ENCODE measurements at regions not wholly inside any gene's neighbourhood (a gene's known extent, or its start where the extent isn't known, plus 50 kb on each side); places are given as distances from the start of the nearest gene placed in this dataset.

DNA sequence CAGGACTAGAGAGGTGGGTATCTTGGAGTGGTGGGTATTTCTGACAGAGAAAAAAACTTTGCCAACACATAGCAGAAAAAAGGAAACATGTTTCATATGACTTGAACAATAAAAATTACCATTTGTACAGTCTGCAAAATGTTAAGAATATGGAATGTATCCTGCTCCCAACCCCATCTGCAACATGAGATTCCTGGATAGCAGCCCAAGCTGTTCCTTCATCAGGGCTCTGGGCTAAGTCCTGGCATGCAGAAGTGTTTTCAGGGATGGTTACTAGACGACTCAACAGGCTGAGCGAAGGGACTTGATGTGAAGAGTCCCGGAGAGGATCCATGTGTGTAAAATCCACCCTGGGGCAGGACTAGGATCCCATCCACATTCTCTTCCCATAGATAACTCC is 121.0 kb upstream of the IRX3 start:
- TF ChIP-seq, protein P1, sequence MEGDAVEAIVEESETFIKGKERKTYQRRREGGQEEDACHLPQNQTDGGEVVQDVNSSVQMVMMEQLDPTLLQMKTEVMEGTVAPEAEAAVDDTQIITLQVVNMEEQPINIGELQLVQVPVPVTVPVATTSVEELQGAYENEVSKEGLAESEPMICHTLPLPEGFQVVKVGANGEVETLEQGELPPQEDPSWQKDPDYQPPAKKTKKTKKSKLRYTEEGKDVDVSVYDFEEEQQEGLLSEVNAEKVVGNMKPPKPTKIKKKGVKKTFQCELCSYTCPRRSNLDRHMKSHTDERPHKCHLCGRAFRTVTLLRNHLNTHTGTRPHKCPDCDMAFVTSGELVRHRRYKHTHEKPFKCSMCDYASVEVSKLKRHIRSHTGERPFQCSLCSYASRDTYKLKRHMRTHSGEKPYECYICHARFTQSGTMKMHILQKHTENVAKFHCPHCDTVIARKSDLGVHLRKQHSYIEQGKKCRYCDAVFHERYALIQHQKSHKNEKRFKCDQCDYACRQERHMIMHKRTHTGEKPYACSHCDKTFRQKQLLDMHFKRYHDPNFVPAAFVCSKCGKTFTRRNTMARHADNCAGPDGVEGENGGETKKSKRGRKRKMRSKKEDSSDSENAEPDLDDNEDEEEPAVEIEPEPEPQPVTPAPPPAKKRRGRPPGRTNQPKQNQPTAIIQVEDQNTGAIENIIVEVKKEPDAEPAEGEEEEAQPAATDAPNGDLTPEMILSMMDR (conservative IDR thresholded peaks at IDR 0.05 in 1 of 2, IDR thresholded peaks at IDR 0.05 in 1 of 2; ENCODE audit: extremely low read depth in 1 of 2, insufficient read depth in 1 of 2, low read depth in 1 of 2, low read length in 2 of 2) = no peak
- no peak for TF ChIP-seq EZH2 (IDR thresholded peaks at IDR 0.05; ENCODE audit: borderline replicate concordance, low read length)
